ENCODE measurements at regions not wholly inside any gene's neighbourhood (a gene's known extent, or its start where the extent isn't known, plus 50 kb on each side); places are given as distances from the start of the nearest gene placed in this dataset.

- no peaks in the 10 kb centered on the region for H3K36me3 Mint-ChIP-seq (ENCODE audit: low read depth)
- POLR2A ChIA-PET: interaction anchor here (0.8 kb wide), 1 partner anchor 134 kb away, joined by 3 read pairs; no protein-coding TSS in a partner anchor
- no peak overlapping the region for H3K4me3 Mint-ChIP-seq
- no peak overlapping the region for H3K27ac Mint-ChIP-seq
- no peaks in the 10 kb centered on the region for H3K27me3 Mint-ChIP-seq
- ATAC-seq (no peak), DNase-seq (peak; percentile 77)
- peak; percentile 63 for TF ChIP-seq CTCF (IDR thresholded peaks at IDR 0.05)
- peaks cover 7% of the 10 kb centered on the region for H3K9me3 Mint-ChIP-seq
- intact Hi-C loops (cut with micrococcal nuclease): no loop called here
- CTCF ChIA-PET: interaction anchor here (0.5 to 3.6 kb wide), 11 partner anchors 9 to 742 kb away, joined by 3 to 19 read pairs (median 3); no protein-coding TSS in a partner anchor
- no peaks in the 10 kb centered on the region for H3K4me1 Mint-ChIP-seq (ENCODE audit: low read depth)
Measured at GRCh38 chr7:72493850-72494661, 81.9 kb upstream of the CALN1 start.

- POLR2A ChIA-PET: no interaction called here
- Mint-ChIP-seq H3K36me3 (ENCODE audit: low read depth) (no peaks in the 10 kb centered on the region), H3K4me3 (no peak overlapping the region), H3K27ac (no peak overlapping the region), H3K9me3 (peaks cover 3% of the 10 kb centered on the region), H3K27me3 (no peaks in the 10 kb centered on the region), H3K4me1 (ENCODE audit: low read depth) (no peaks in the 10 kb centered on the region)
- DNase-seq: no peak
- intact Hi-C loops (cut with micrococcal nuclease): no loop called here
- TF ChIP-seq CTCF (IDR thresholded peaks at IDR 0.05): no peak
- ATAC-seq: no peak
- CTCF ChIA-PET: interaction anchor here (1.7 to 3.6 kb wide), 3 partner anchors 11 to 740 kb away, joined by 4 to 19 read pairs (median 13); no protein-coding TSS in a partner anchor
Measured at GRCh38 chr7:72492461-72493065, 80.4 kb upstream of the CALN1 start.

- Mint-ChIP-seq H3K27ac (no peak overlapping the region), H3K27me3 (no peaks in the 10 kb centered on the region), H3K4me3 (no peak overlapping the region), H3K36me3 (ENCODE audit: low read depth) (no peaks in the 10 kb centered on the region), H3K4me1 (ENCODE audit: low read depth) (no peaks in the 10 kb centered on the region), H3K9me3 (peaks cover 2% of the 10 kb centered on the region)
- ChIA-PET CTCF (interaction anchor here (1.1 kb wide), 1 partner anchor 738 kb away, joined by 3 read pairs; no protein-coding TSS in a partner anchor), POLR2A (no interaction called here)
- TF ChIP-seq CTCF (IDR thresholded peaks at IDR 0.05): no peak
- no peak for DNase-seq
- intact Hi-C loops (cut with micrococcal nuclease): no loop called here
- no peak for ATAC-seq
Measured at GRCh38 chr7:72490301-72490700, 78.2 kb upstream of the CALN1 start.

- DNase-seq (no peak), ATAC-seq (no peak)
- CTCF ChIA-PET: no interaction called here
- intact Hi-C loops (cut with micrococcal nuclease): no loop called here
- Mint-ChIP-seq H3K27ac (no peak overlapping the region), H3K9me3 (peaks cover 6% of the 10 kb centered on the region), H3K36me3 (ENCODE audit: low read depth) (no peaks in the 10 kb centered on the region), H3K27me3 (no peaks in the 10 kb centered on the region), H3K4me3 (no peak overlapping the region), H3K4me1 (ENCODE audit: low read depth) (no peaks in the 10 kb centered on the region)
- POLR2A ChIA-PET: no interaction called here
- TF ChIP-seq CTCF (IDR thresholded peaks at IDR 0.05): no peak
Measured at GRCh38 chr7:72481934-72482333, 69.8 kb upstream of the CALN1 start.

Data from activated CD8-positive, alpha-beta T cell treated with anti-CD3 and anti-CD28 coated beads for 36 hours (primary cell).